Liver (tissue), 3 donors: ENCODE measurements at regions not wholly inside any gene's neighbourhood (a gene's known extent, or its start where the extent isn't known, plus 50 kb on each side); places are given as distances from the start of the nearest gene placed in this dataset.

Source experiments
- ATF3 ChIP-seq: IDR thresholded peaks from 2 replicates; pipeline ENCODE4 v1.6.1; 2016; ENCODE audit warnings: antibody characterized with exemption
- EGR1 ChIP-seq, 2 donors: IDR thresholded peaks; 2 replicates each; pipeline ENCODE4 v1.6.1; 2016 to 2018; ENCODE audit warnings: antibody characterized with exemption in 2 of 2, low read depth in 2 of 2
- HNF4A ChIP-seq, 2 donors: conservative IDR thresholded peaks; 2 replicates each; pipeline ENCODE4 v1.6.1; 2016; ENCODE audit warnings: antibody characterized with exemption in 2 of 2, mild to moderate bottlenecking in 2 of 2
- MAX ChIP-seq: IDR thresholded peaks from 2 replicates; pipeline ENCODE4 v1.6.1; 2016; ENCODE audit warnings: antibody characterized with exemption
- RAD21 ChIP-seq, 2 donors: IDR thresholded peaks; 2 replicates each; pipeline ENCODE4 v1.6.1; 2016; ENCODE audit warnings: antibody characterized with exemption in 2 of 2, mild to moderate bottlenecking in 2 of 2
- REST ChIP-seq: IDR thresholded peaks from 2 replicates; pipeline ENCODE4 v1.6.1; 2016; ENCODE audit warnings: antibody characterized with exemption, mild to moderate bottlenecking
- TAF1 ChIP-seq: conservative IDR thresholded peaks from 2 replicates; pipeline ENCODE4 v1.6.1; 2016; ENCODE audit warnings: antibody characterized with exemption, mild to moderate bottlenecking
- YY1 ChIP-seq: IDR thresholded peaks from 2 replicates; pipeline ENCODE4 v1.6.1; 2016; ENCODE audit warnings: antibody characterized with exemption, mild to moderate bottlenecking
- TF ChIP-seq, protein P1 (sequence below): fragments of 150-350 bp; IDR thresholded peaks from 2 replicates; pipeline ENCODE4 v1.5.1; 2017; ENCODE audit warnings: improper control_type of control experiment, low read depth, low read length; ENCODE audit not compliant: missing input control
- donor health status: healthy.
- donor health status: healthy.

GRCh38 chr20:60785301-60785700 lies 466.8 kb upstream of the CDH4 start:
- TF ChIP-seq, protein P1, sequence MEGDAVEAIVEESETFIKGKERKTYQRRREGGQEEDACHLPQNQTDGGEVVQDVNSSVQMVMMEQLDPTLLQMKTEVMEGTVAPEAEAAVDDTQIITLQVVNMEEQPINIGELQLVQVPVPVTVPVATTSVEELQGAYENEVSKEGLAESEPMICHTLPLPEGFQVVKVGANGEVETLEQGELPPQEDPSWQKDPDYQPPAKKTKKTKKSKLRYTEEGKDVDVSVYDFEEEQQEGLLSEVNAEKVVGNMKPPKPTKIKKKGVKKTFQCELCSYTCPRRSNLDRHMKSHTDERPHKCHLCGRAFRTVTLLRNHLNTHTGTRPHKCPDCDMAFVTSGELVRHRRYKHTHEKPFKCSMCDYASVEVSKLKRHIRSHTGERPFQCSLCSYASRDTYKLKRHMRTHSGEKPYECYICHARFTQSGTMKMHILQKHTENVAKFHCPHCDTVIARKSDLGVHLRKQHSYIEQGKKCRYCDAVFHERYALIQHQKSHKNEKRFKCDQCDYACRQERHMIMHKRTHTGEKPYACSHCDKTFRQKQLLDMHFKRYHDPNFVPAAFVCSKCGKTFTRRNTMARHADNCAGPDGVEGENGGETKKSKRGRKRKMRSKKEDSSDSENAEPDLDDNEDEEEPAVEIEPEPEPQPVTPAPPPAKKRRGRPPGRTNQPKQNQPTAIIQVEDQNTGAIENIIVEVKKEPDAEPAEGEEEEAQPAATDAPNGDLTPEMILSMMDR, result no peak
- no peak for TF ChIP-seq TAF1
- TF ChIP-seq RAD21 (IDR thresholded peaks at IDR 0.05), result no peak
- TF ChIP-seq REST, result no peak
- no peak for TF ChIP-seq YY1
- no peak for TF ChIP-seq MAX
- no peak for TF ChIP-seq ATF3
- TF ChIP-seq EGR1 (IDR thresholded peaks at IDR 0.05; ENCODE audit: low read depth in 2 of 2), result no peak
- no peak for TF ChIP-seq HNF4A (conservative IDR thresholded peaks at IDR 0.05)
